ENCODE measurements at regions not wholly inside any gene's neighbourhood (a gene's known extent, or its start where the extent isn't known, plus 50 kb on each side); places are given as distances from the start of the nearest gene placed in this dataset.
A peak's percentile ranks its signal among the peaks of the same experiment; 100 is the strongest.

- no peak for DNase-seq
Measured at GRCh38 chrX:51798701-51799100, 55.5 kb downstream of the GSPT2 start.

- peak; percentile 59 for DNase-seq
Measured at GRCh38 chrX:51802917-51803688, 59.9 kb downstream of the GSPT2 start.

DNA sequence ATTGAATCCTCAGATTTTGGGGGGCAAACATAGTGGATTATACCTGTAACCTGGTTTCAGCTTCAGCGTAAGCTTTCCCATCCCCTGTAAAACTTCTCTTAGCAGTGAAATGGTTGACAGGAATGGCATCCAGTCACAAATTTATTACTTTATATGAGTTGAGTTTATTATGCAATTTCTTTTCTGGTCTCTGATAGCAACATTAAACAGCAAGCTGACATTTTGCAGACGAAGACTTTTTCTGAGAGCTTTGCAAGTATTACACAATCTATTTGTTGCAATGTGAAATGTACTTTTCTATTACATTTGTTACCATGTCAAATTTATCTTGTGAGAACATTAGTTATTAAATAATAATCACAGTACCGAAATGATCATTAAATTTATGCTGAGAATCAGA, 60.6 kb downstream of the GSPT2 start:
- DNase-seq: no peak

DNA sequence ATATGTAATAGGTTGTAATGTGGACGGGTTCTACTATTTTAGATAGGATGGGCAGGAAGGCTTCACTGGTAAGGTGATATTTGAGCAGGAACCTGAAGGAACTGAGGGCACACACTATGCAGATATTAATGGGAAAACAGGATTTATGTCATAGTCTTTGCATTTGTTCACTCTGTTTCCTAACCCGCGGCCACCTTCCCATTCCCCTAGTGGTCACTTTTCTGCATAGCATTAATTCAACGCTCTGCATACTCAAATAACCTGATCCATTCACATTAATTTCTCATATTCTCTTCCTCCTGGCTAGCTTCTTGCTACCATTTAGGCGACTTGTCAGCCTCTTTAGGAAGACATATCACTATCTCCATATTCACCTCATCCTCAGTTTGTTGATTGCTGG, 61.5 kb downstream of the GSPT2 start:
- no peak for DNase-seq

- no peak for DNase-seq
Measured at GRCh38 chrX:51813886-51814460, 70.7 kb downstream of the GSPT2 start.

DNA sequence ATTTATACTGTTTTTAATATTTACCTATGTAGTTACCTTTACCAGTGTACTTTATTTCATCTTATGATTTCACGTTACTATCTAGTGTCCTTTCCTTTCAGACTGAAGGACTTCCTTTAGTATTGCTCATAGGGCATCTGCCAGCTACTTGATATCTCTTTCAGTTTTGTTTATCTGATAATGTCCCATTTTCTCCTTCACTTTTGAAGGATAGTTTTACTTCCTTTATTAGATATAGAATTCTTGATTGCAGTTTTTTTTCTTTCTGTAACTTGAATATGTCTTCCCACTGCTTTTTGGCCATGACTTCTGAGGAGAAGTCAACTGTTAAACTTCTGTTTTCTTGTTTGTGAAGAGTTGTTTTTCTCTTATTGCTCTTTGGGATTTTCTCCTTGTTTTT, 69.4 kb upstream of the MAGED1 start:
- DNase-seq: no peak

DNA sequence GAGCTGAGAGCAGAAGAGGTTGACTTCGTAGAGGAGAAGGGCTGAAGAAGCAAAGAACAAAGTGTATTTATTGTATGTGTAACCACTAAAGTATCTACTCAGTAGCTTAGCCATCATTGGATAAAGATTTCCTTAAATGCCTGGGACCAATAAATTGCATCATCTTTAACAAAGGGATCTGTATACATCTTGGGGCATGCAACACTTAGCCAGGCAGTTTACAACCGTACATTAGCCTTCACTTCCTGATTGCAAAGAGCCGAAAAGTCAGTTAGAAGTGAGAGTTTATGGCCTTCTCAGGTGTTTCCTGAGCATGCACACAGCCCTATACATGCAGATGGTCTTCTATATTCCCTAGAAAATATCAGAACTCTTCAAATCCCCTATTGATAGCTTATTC, 68.0 kb upstream of the MAGED1 start:
- DNase-seq: no peak

DNA sequence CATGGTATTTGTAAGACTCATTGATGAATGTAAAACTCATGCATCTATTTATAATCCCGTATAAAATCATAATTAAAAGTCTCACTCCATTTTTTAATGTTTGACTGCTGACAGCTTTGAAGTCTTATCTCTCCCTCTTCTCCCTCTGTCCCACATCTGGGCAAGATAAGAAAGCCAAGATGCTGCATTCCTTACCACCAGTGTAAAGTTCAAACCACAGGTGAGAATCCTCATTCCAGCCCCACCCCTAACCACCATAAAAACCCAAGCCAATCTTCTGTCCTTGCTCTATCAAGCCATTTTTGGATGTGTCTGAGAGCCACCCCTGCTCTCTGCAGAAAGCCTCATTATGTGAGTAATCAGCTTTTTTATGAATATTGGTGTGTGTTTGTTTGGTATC, 59.3 kb upstream of the MAGED1 start:
- DNase-seq: no peak

DNA sequence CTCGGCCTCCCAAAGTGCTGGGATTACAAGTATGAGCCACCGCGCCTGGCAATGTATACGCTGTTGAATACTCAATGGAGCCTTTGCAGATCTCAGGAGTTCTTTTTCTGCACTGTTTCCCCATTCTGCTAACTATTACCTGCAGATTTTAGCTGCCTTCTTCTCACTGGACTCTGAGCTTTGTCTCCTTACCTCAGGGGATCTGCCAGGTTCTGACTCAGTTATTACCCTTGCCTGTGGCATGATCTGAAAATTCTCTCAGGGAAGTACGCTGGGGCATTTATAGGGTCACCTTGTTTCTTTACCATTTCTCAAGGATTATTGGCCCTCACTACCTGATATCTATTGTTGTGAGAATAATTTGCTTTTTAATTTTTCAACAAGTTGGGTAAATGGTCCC, 56.6 kb upstream of the MAGED1 start:
- no peak for DNase-seq

DNA sequence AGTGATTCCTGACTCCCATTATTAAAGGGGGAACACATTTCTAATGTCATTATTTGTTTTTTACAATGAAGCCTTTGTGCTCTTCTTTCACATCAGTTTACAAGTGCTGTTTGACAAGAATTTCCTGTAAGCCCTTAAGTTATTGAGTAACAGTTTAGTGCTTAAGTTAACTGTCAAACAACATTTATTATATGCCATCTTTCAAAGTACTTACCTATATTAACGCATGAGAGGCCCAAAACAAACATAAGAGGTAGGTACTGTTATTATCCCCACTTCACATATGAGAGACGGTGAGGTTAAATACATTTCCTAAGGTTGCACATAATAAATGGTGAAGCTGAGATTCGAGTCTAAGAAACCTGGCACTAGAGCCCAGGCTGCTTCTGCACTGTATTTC, 56.0 kb upstream of the MAGED1 start:
- DNase-seq: no peak

- DNase-seq: no peak
Measured at GRCh38 chrX:51837921-51838320, 55.5 kb upstream of the MAGED1 start.
